ENCODE measurements at regions not wholly inside any gene's neighbourhood (a gene's known extent, or its start where the extent isn't known, plus 50 kb on each side); places are given as distances from the start of the nearest gene placed in this dataset.

DNA sequence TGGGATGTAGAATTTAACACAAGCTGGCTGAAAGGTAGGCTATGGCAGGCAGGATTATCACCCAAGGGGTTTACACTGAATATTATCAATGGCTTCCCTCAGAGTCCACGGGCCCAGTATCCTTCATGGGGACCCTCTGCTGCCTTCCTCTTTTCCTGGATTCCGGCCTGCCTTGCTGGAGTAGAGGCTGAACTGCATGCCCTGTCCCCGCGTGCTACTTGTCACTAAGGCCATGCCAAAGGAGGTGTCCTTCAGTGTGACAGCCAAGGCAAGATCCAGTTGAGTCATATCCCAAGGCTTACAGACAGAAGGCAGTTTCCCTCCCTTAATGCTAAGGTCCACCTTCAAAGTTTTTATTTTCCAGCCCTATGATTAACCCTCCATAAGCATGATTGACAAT, 156.3 kb downstream of the CYP26B1 start:
- no peak overlapping the region for H3K27ac ChIP-seq
- H3K9me3 ChIP-seq, result no peaks in the 10 kb centered on the region
- no peaks in the 10 kb centered on the region for H3K4me1 ChIP-seq
- no peak for DNase-seq
- no peak overlapping the region for H3K4me3 ChIP-seq
- H3K36me3 ChIP-seq, result no peaks in the 10 kb centered on the region
- TF ChIP-seq, protein P1, sequence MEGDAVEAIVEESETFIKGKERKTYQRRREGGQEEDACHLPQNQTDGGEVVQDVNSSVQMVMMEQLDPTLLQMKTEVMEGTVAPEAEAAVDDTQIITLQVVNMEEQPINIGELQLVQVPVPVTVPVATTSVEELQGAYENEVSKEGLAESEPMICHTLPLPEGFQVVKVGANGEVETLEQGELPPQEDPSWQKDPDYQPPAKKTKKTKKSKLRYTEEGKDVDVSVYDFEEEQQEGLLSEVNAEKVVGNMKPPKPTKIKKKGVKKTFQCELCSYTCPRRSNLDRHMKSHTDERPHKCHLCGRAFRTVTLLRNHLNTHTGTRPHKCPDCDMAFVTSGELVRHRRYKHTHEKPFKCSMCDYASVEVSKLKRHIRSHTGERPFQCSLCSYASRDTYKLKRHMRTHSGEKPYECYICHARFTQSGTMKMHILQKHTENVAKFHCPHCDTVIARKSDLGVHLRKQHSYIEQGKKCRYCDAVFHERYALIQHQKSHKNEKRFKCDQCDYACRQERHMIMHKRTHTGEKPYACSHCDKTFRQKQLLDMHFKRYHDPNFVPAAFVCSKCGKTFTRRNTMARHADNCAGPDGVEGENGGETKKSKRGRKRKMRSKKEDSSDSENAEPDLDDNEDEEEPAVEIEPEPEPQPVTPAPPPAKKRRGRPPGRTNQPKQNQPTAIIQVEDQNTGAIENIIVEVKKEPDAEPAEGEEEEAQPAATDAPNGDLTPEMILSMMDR (IDR thresholded peaks at IDR 0.05), result no peak
- no peaks in the 10 kb centered on the region for H3K27me3 ChIP-seq
- no peak for FAIRE-seq
- WGBS, 2 donors, result 70 to 81% methylated on average over 4 of the region's 4 CpGs
- no peak for ATAC-seq
- intact Hi-C loops (cut with DNase I), result no loop called here

DNA sequence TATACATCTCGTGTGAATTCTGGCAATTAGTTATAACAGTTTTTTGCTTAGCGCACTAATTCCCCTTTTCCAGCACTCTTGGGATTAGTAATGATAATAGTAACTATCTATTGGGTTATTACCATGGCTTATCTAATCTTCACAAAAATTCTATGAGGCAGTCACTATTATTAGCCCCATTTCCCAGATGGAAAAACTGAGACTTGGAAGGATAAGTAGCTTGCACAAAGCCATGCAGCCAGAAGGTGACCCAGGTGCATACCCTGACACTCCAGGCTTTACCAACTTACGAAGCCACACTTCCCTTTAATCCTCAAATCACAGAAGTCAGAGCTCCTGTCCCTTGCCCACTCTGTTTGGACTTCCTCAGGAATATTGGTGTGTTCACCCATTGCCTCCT, 156.8 kb downstream of the CYP26B1 start:
- intact Hi-C loops (cut with DNase I), result no loop called here
- H3K9me3 ChIP-seq, result no peaks in the 10 kb centered on the region
- no peak overlapping the region for H3K4me3 ChIP-seq
- WGBS, 2 donors, result 86 to 94% methylated on average over 3 of the region's 3 CpGs
- TF ChIP-seq, protein P1 (IDR thresholded peaks at IDR 0.05), result no peak
- no peaks in the 10 kb centered on the region for H3K36me3 ChIP-seq
- no peak for ATAC-seq
- no peak for FAIRE-seq
- no peaks in the 10 kb centered on the region for H3K4me1 ChIP-seq
- DNase-seq, result no peak
- no peak overlapping the region for H3K27ac ChIP-seq
- H3K27me3 ChIP-seq, result no peaks in the 10 kb centered on the region

DNA sequence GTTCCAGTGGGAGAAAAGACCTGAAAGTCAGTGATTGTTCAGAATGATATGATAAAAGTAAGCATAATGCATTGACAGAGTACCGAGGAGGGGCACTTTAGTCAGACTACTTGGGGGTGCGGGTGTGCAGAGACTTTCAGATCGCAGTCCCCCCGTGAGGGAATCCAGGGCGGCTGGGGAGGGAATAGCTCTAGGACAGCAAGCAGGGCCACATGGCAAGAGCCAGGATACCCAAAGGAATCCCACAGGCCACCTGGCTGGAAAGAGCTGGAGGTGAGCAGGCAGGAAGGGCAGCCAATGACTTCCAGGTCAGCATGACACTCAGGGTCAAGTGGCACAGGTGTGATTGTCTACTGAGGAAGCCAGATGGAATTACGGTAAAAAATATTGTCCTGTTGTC, 157.5 kb downstream of the CYP26B1 start:
- WGBS, 2 donors, result 85 to 95% methylated on average over 6 of the region's 6 CpGs
- Histone ChIP-seq H3K27ac (no peak overlapping the region), H3K4me3 (no peak overlapping the region), H3K9me3 (no peaks in the 10 kb centered on the region), H3K4me1 (no peaks in the 10 kb centered on the region), H3K36me3 (no peaks in the 10 kb centered on the region), H3K27me3 (no peaks in the 10 kb centered on the region)
- intact Hi-C loops (cut with DNase I), result no loop called here
- FAIRE-seq, result no peak
- DNase-seq, result no peak
- no peak for ATAC-seq
- TF ChIP-seq, protein P1 (IDR thresholded peaks at IDR 0.05), result no peak

DNA sequence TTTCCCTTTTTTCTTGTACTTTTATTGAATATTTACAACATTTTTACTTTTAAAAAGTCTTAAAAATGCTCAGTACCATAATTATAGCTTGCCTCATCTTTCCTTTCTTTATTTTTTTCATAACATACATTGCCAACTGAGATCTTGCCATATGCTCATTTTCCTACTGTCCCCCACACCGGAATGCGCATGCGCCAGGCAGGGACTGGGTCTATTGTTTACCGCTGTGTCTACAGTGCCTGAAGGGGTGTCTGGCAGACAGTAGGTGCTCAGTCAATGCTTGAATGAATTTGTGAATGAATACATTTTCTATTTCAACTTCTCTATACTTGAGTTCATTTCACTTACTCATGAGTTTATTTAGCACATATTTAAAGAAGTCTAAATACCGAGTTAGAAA, 158.0 kb downstream of the CYP26B1 start:
- no peaks in the 10 kb centered on the region for H3K36me3 ChIP-seq
- WGBS, 2 donors, result 86 to 93% methylated on average over 5 of the region's 5 CpGs
- no peaks in the 10 kb centered on the region for H3K4me1 ChIP-seq
- TF ChIP-seq, protein P1 (IDR thresholded peaks at IDR 0.05), result no peak
- intact Hi-C loops (cut with DNase I), result no loop called here
- H3K4me3 ChIP-seq, result no peak overlapping the region
- ATAC-seq, result no peak
- no peak for DNase-seq
- no peak for FAIRE-seq
- H3K9me3 ChIP-seq, result no peaks in the 10 kb centered on the region
- no peaks in the 10 kb centered on the region for H3K27me3 ChIP-seq
- H3K27ac ChIP-seq, result no peak overlapping the region

DNA sequence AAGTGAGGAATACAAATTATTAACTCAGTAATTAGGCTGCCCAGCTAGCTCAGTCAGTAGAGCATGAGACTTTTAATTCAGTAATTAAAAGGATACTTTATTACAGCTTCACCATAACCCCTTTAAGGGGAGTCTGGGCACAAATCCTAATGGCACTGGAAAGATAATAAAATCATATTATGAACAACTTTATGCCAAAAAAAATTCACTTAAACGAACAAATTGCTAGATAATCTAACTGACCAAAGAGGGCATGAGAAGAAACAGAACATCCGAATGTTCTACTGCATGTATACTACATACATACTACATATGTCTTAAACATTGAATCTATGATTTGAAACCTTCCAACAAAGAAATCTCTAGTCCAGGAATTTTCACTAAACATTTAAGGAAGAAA, 159.5 kb downstream of the CYP26B1 start:
- FAIRE-seq (no peak), ATAC-seq (no peak), DNase-seq (no peak)
- no peak overlapping the region for H3K4me3 ChIP-seq
- H3K27me3 ChIP-seq, result no peaks in the 10 kb centered on the region
- no peaks in the 10 kb centered on the region for H3K36me3 ChIP-seq
- TF ChIP-seq, protein P1 (IDR thresholded peaks at IDR 0.05), result no peak
- WGBS, 2 donors, result 58% methylated on average over 2 of the region's 2 CpGs
- intact Hi-C loops (cut with DNase I), result no loop called here
- H3K9me3 ChIP-seq, result no peaks in the 10 kb centered on the region
- no peak overlapping the region for H3K27ac ChIP-seq
- H3K4me1 ChIP-seq, result no peaks in the 10 kb centered on the region
